GM12878 (cell line): ENCODE measurements at regions not wholly inside any gene's neighbourhood (a gene's known extent, or its start where the extent isn't known, plus 50 kb on each side); places are given as distances from the start of the nearest gene placed in this dataset.

Experiments
- ATAC-seq: fragments of 200-7000 bp; cut with Tn5 transposase; 3 replicates; pipeline ENCODE4 v1.9.1; 2020; ENCODE audit warnings: mild to moderate bottlenecking, moderate library complexity
- BruUV-seq: library from RNA; stranded (reverse); fragments of 400-500 nt; replicated peaks from 2 replicates; lab custom pipeline; 2021; lab: Mats Ljungman, UMichigan
- CTCF ChIA-PET: fragments of 300-600 bp; sonication (Branson Sonifier 250); formaldehyde crosslinking; extraction: SDS; loops from one replicate; lab custom pipeline; 2021; ENCODE audit warnings: inconsistent platforms; lab: Yijun Ruan, JAX
- POLR2A ChIA-PET: fragments of 350-600 bp; formaldehyde crosslinking; extraction: SDS; loops from one replicate; lab custom pipeline; 2021; ENCODE audit warnings: inconsistent platforms; lab: Charles Lee
- RAD21 ChIA-PET: fragments of 300-600 bp; sonication (Branson Sonifier 250); formaldehyde crosslinking; loops from one replicate; lab custom pipeline; 2023; ENCODE audit warnings: antibody characterized with exemption; ENCODE audit not compliant: unreplicated experiment; lab: Charles Lee
- SMC1A ChIA-PET: fragments of 300-600 bp; sonication (Branson Sonifier 250); formaldehyde crosslinking; loops from one replicate; lab custom pipeline; 2023; ENCODE audit not compliant: unreplicated experiment, uncharacterized antibody; lab: Charles Lee
- DNase-seq: peaks from one replicate; pipeline ENCODE4 v3.0.0-alpha.2; 2011; ENCODE audit warnings: low read depth, low spot score
- FAIRE-seq: peaks from 3 replicates; lab custom pipeline; 2011; peaks lifted over from hg19 to GRCh38; lab: Jason Lieb, UNC
- H2AFZ ChIP-seq: 2 replicates; pipeline ENCODE4 v1.6.0; 2011; ENCODE audit warnings: low read depth, low read length, control low read depth; ENCODE audit not compliant: control insufficient read depth
- H3K27ac ChIP-seq: 2 replicates; pipeline ENCODE4 v1.5.1; 2011; ENCODE audit warnings: control low read depth; ENCODE audit not compliant: control insufficient read depth, insufficient read depth
- H3K27me3 ChIP-seq, 2 experiments: replicated peaks in 1 of 2; 2 replicates each; pipeline versions ENCODE4 v1.6.0 to v1.6.1; 2011; ENCODE audit warnings: low read length in 1 of 2; ENCODE audit not compliant: control insufficient read depth in 2 of 2, insufficient read depth in 2 of 2
- H3K36me3 ChIP-seq, 2 experiments: 2 replicates each; pipeline ENCODE4 v1.5.1; 2011; ENCODE audit warnings: low read length in 1 of 2; ENCODE audit not compliant: control insufficient read depth in 2 of 2, insufficient read depth in 2 of 2
- H3K4me1 ChIP-seq: 2 replicates; pipeline ENCODE4 v1.6.1; 2011; ENCODE audit warnings: mild to moderate bottlenecking, low read length, moderate library complexity, mixed read lengths; ENCODE audit not compliant: control insufficient read depth, insufficient read depth
- H3K4me2 ChIP-seq: 2 replicates; pipeline ENCODE4 v1.6.0; 2011; ENCODE audit warnings: control low read depth; ENCODE audit not compliant: control insufficient read depth, insufficient read depth
- H3K4me3 ChIP-seq: fragments of 200-600 bp; sonication (generic); 2 replicates; pipeline ENCODE4 v1.5.1; 2016
- H3K79me2 ChIP-seq: 2 replicates; pipeline ENCODE4 v1.6.0; 2011; ENCODE audit warnings: low read length; ENCODE audit not compliant: control insufficient read depth, insufficient read depth
- H3K9ac ChIP-seq: 2 replicates; pipeline ENCODE4 v1.8.0; 2011; ENCODE audit warnings: low read length, control low read depth, mixed read lengths; ENCODE audit not compliant: control insufficient read depth, insufficient read depth
- H3K9me3 ChIP-seq: replicated peaks from 3 replicates; pipeline ENCODE4 v1.5.1; 2011; ENCODE audit warnings: mild to moderate bottlenecking, low read length; ENCODE audit not compliant: control insufficient read depth, insufficient read depth
- H4K20me1 ChIP-seq: 2 replicates; pipeline ENCODE4 v1.6.0; 2011; ENCODE audit not compliant: control insufficient read depth, insufficient read depth
- ATF7 ChIP-seq: fragments of 450-650 bp; IDR thresholded peaks from 2 replicates; pipeline ENCODE4 v1.6.1; 2016; ENCODE audit warnings: low read depth, mild to moderate bottlenecking
- BMI1 ChIP-seq: fragments of 450-650 bp; IDR thresholded peaks from 2 replicates; pipeline ENCODE4 v1.6.1; 2016; ENCODE audit warnings: mild to moderate bottlenecking, moderate library complexity, borderline replicate concordance
- CEBPB ChIP-seq, 2 experiments: fragments of 150-350 bp in 1 of 2; IDR thresholded peaks; 2 replicates each; pipeline ENCODE4 v1.6.1; 2012 to 2014; ENCODE audit warnings: low read depth in 2 of 2, low read length in 2 of 2, borderline replicate concordance in 1 of 2, inconsistent platforms in 1 of 2
- ESRRA ChIP-seq: IDR thresholded peaks from 2 replicates; pipeline ENCODE4 v1.6.1; 2012; ENCODE audit warnings: mild to moderate bottlenecking, low read length, improper control_type of control experiment
- IKZF2 ChIP-seq, 2 experiments: fragments of 450-650 bp; IDR thresholded peaks; 2 replicates each; pipeline ENCODE4 v1.6.1; 2017; ENCODE audit warnings: mild to moderate bottlenecking in 2 of 2, moderate library complexity in 2 of 2
- KLF5 ChIP-seq: fragments of 450-650 bp; IDR thresholded peaks from 2 replicates; pipeline ENCODE4 v1.6.1; 2014; ENCODE audit warnings: mild to moderate bottlenecking; ENCODE audit not compliant: partially characterized antibody
- NR2F1 ChIP-seq: fragments of 450-650 bp; conservative IDR thresholded peaks from 2 replicates; pipeline ENCODE4 v1.6.1; 2017; ENCODE audit warnings: mild to moderate bottlenecking
- POLR2AphosphoS2 ChIP-seq: IDR thresholded peaks from 2 replicates; pipeline ENCODE4 v1.6.1; 2011; ENCODE audit warnings: low read depth, mild to moderate bottlenecking, low read length, improper control_type of control experiment, moderate library complexity
- POLR2AphosphoS5 ChIP-seq: IDR thresholded peaks from 2 replicates; pipeline ENCODE4 v1.6.1; 2011; ENCODE audit warnings: mild to moderate bottlenecking, low read length, inconsistent platforms
- RBBP5 ChIP-seq: fragments of 200-600 bp; sonication (generic); conservative IDR thresholded peaks from 2 replicates; pipeline ENCODE4 v1.6.1; 2016
- SMAD1 ChIP-seq: fragments of 450-650 bp; IDR thresholded peaks from 2 replicates; pipeline ENCODE4 v1.6.1; 2018; ENCODE audit warnings: mild to moderate bottlenecking, low read depth; ENCODE audit not compliant: partially characterized antibody
- TAF1 ChIP-seq: IDR thresholded peaks from 2 replicates; pipeline ENCODE4 v1.6.1; 2011; ENCODE audit warnings: mild to moderate bottlenecking, low read depth, low read length, borderline replicate concordance
- TARDBP ChIP-seq: IDR thresholded peaks from 2 replicates; pipeline ENCODE4 v1.6.1; 2016; ENCODE audit warnings: borderline replicate concordance
- ZBED1 ChIP-seq: IDR thresholded peaks from 2 replicates; pipeline ENCODE4 v1.6.1; 2016; ENCODE audit warnings: borderline replicate concordance
- ZNF274 ChIP-seq: IDR thresholded peaks from one replicate; pipeline ENCODE4 v1.8.0; 2011; ENCODE audit not compliant: insufficient read length, insufficient read depth
- ZSCAN29 ChIP-seq: fragments of 450-650 bp; IDR thresholded peaks from 2 replicates; pipeline ENCODE4 v1.6.1; 2017; ENCODE audit warnings: mild to moderate bottlenecking, moderate library complexity
- ZZZ3 ChIP-seq: IDR thresholded peaks from 2 replicates; pipeline ENCODE4 v1.6.1; 2011; ENCODE audit warnings: low read depth; ENCODE audit not compliant: control insufficient read depth, insufficient read length
- WGBS: methylation state at CpG from one replicate; pipeline ENCODE4 v1.1.6; 2016; ENCODE audit warnings: low lambda C conversion rate; ENCODE audit not compliant: insufficient replicate concordance, insufficient coverage; ENCODE audit errors: missing lambda C conversion rate; 5-methylcytosine and 5-hydroxymethylcytosine counted together
- in situ Hi-C: fragments of 300-500 bp; cut with MboI; formaldehyde crosslinking; loops from 9 replicates; pipeline ENCODE4 v1.14.3; 2018; ENCODE audit warnings: mixed read lengths
- intact Hi-C: fragments of 100-400 bp; cut with micrococcal nuclease; formaldehyde crosslinking; loops from one replicate; pipeline ENCODE4 v1.14.2; 2022; ENCODE audit not compliant: unreplicated experiment
- TF ChIP-seq, protein P1 (sequence below): fragments of 450-650 bp; formaldehyde crosslinking; IDR thresholded peaks from 2 replicates; pipeline ENCODE4 v1.4.0; 2022; ENCODE audit warnings: mild to moderate bottlenecking, moderate library complexity
- TF ChIP-seq, protein P2 (sequence below): fragments of 450-650 bp; IDR thresholded peaks from 2 replicates; pipeline ENCODE4 v1.6.1; 2016; ENCODE audit warnings: mild to moderate bottlenecking
- TF ChIP-seq, protein P3 (sequence below): IDR thresholded peaks from 2 replicates; pipeline ENCODE4 v1.6.1; 2012; ENCODE audit warnings: low read length, inconsistent platforms

DNA sequence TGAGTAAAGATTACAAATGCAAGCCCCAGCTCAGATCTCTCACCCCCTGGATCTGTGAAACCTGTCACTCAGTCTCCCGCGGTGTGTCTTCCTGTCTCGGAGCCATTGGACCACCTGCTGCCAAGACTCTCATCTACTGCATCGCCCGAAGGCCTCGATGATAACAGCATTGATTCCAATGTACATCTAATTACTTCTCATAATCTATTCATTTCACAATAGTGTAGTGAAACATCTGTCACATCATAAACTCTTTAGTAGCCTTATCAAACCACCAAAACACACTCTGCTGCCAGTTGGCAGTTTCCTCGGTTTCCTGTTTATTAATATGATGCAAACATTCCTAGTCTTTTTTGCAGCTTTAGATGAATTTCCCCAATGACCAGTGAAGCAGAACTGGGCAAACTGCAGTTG, 220.3 kb downstream of the POU4F1 start (continued):
- no peak for TF ChIP-seq NR2F1
- TF ChIP-seq CEBPB (IDR thresholded peaks at IDR 0.05; ENCODE audit: borderline replicate concordance in 1 of 2, low read depth in 2 of 2, low read length in 2 of 2) = no peak
- TF ChIP-seq, protein P1, sequence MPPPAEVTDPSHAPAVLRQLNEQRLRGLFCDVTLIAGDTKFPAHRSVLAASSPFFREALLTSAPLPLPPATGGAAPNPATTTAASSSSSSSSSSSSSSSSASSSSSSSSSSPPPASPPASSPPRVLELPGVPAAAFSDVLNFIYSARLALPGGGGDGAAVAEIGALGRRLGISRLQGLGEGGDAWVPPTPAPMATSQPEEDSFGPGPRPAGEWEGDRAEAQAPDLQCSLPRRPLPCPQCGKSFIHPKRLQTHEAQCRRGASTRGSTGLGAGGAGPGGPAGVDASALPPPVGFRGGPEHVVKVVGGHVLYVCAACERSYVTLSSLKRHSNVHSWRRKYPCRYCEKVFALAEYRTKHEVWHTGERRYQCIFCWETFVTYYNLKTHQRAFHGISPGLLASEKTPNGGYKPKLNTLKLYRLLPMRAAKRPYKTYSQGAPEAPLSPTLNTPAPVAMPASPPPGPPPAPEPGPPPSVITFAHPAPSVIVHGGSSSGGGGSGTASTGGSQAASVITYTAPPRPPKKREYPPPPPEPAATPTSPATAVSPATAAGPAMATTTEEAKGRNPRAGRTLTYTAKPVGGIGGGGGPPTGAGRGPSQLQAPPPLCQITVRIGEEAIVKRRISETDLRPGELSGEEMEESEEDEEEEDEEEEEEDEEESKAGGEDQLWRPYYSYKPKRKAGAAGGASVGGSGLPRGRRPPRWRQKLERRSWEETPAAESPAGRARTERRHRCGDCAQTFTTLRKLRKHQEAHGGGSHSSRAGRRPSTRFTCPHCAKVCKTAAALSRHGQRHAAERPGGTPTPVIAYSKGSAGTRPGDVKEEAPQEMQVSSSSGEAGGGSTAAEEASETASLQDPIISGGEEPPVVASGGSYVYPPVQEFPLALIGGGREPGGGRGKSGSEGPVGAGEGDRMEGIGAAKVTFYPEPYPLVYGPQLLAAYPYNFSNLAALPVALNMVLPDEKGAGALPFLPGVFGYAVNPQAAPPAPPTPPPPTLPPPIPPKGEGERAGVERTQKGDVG (CRISPR knock-in tag) = no peak
- TF ChIP-seq TAF1 = no peak
- TF ChIP-seq ZZZ3 = no peak

DNA sequence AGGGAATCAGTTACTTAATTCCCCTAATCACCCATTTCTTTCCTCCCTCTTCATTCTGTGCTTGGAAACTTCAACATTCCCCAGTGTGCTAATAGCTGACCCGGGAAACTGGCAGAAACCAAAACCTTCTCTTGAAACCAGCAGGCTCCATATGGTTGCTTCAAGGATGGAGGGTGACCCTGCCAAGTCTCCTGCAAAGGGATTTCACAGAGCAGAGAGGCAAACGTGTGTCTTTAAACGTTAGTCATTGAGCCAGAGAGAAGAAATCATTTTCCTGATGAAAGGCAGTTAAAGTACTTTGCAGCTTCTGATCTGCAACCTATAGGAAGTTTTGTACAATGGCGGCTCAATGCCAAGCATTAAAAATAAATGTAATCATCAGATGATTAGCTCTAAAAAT, 220.9 kb downstream of the POU4F1 start:
- no peak for ATAC-seq
- intact Hi-C loops (no loop called here), in situ Hi-C loops (no loop called here)
- ChIA-PET SMC1A (interaction anchor here (1.2 kb wide), 1 partner anchor 14 kb away, joined by 3 read pairs; no protein-coding TSS in a partner anchor), RAD21 (no interaction called here), CTCF (interaction anchor here (1.2 kb wide), 1 partner anchor 48 kb away, joined by 3 read pairs; no protein-coding TSS in a partner anchor), POLR2A (interaction anchor here (0.6 kb wide), 1 partner anchor 413 kb away, joined by 5 read pairs; no protein-coding TSS in a partner anchor)
- no peak overlapping the region for H3K4me2 ChIP-seq
- H3K4me1 ChIP-seq = no peaks in the 10 kb centered on the region
- H3K36me3 ChIP-seq = no peaks in the 10 kb centered on the region
- no peaks in the 10 kb centered on the region for H3K9me3 ChIP-seq
- no peak for DNase-seq
- BruUV-seq = no TSS peak
- no peak overlapping the region for H3K9ac ChIP-seq
- H3K27me3 ChIP-seq = no peaks in the 10 kb centered on the region
- H3K4me3 ChIP-seq = no peak overlapping the region
- no peak for FAIRE-seq
- H3K27ac ChIP-seq = no peak overlapping the region
- H2AFZ ChIP-seq = no peak overlapping the region
- no peaks in the 10 kb centered on the region for H3K79me2 ChIP-seq
- no peaks in the 10 kb centered on the region for H4K20me1 ChIP-seq
- WGBS = 25% methylated on average over 4 of the region's 4 CpGs
- TF ChIP-seq ATF7 (no peak), ZBED1 (no peak), KLF5 (no peak), ESRRA (no peak), IKZF2 (IDR thresholded peaks at IDR 0.05) (no peak), ZSCAN29 (no peak), TARDBP (no peak), BMI1 (no peak), RBBP5 (no peak), ZNF274 (no peak), POLR2AphosphoS2 (no peak), SMAD1 (no peak), POLR2AphosphoS5 (no peak)
- TF ChIP-seq, protein P2, sequence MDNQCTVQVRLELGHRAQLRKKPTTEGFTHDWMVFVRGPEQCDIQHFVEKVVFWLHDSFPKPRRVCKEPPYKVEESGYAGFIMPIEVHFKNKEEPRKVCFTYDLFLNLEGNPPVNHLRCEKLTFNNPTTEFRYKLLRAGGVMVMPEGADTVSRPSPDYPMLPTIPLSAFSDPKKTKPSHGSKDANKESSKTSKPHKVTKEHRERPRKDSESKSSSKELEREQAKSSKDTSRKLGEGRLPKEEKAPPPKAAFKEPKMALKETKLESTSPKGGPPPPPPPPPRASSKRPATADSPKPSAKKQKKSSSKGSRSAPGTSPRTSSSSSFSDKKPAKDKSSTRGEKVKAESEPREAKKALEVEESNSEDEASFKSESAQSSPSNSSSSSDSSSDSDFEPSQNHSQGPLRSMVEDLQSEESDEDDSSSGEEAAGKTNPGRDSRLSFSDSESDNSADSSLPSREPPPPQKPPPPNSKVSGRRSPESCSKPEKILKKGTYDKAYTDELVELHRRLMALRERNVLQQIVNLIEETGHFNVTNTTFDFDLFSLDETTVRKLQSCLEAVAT = no peak
- TF ChIP-seq, protein P3, sequence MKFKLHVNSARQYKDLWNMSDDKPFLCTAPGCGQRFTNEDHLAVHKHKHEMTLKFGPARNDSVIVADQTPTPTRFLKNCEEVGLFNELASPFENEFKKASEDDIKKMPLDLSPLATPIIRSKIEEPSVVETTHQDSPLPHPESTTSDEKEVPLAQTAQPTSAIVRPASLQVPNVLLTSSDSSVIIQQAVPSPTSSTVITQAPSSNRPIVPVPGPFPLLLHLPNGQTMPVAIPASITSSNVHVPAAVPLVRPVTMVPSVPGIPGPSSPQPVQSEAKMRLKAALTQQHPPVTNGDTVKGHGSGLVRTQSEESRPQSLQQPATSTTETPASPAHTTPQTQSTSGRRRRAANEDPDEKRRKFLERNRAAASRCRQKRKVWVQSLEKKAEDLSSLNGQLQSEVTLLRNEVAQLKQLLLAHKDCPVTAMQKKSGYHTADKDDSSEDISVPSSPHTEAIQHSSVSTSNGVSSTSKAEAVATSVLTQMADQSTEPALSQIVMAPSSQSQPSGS = no peak
